Right lobe of liver (tissue), 4 donors: ENCODE measurements at regions not wholly inside any gene's neighbourhood (a gene's known extent, or its start where the extent isn't known, plus 50 kb on each side); places are given as distances from the start of the nearest gene placed in this dataset.

Source experiments
- POLR2A ChIP-seq: fragments of 450-650 bp; IDR thresholded peaks from one replicate; pipeline ENCODE4 v1.6.1; 2017; ENCODE audit warnings: antibody characterized with exemption, mild to moderate bottlenecking
- TF ChIP-seq, protein P1 (sequence below), 4 donors: fragments of 200-600 bp in 3 of 4; fragments of 450-650 bp in 1 of 4; IDR thresholded peaks; one replicate each; pipeline versions ENCODE4 v1.5.1 to v1.8.0; 2016 to 2022; ENCODE audit warnings: antibody characterized with exemption in 4 of 4, mild to moderate bottlenecking in 2 of 4
- donor health status: DM: no; HTN: no; CAD: no.
- donor health status: DM: no; HTN: no; CAD: no.
- donor health status: DM: no; HTN: yes; CAD: no.

DNA sequence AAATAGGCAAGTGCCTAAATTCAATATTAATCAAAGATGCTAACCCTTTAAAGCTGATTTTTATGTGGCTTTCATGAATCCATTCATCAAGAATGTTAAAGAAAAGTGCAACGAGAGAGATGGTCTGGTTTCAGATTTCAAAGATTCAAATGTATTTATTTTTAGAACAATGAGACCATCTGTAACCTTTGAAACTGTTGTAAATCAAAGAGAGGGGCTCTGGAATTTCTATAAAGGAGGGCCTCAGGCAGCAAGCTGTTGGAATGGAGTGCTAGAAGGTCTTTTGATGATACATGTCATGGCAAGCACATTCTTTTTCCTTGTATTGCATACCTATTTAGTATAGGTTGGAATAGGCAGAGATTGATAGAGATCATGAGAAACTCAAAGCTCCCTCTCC is 433.0 kb downstream of the LRIG3 start:
- TF ChIP-seq, protein P1, sequence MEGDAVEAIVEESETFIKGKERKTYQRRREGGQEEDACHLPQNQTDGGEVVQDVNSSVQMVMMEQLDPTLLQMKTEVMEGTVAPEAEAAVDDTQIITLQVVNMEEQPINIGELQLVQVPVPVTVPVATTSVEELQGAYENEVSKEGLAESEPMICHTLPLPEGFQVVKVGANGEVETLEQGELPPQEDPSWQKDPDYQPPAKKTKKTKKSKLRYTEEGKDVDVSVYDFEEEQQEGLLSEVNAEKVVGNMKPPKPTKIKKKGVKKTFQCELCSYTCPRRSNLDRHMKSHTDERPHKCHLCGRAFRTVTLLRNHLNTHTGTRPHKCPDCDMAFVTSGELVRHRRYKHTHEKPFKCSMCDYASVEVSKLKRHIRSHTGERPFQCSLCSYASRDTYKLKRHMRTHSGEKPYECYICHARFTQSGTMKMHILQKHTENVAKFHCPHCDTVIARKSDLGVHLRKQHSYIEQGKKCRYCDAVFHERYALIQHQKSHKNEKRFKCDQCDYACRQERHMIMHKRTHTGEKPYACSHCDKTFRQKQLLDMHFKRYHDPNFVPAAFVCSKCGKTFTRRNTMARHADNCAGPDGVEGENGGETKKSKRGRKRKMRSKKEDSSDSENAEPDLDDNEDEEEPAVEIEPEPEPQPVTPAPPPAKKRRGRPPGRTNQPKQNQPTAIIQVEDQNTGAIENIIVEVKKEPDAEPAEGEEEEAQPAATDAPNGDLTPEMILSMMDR (IDR thresholded peaks at IDR 0.05), result no peak
- TF ChIP-seq POLR2A, result no peak
